HG03354 (cell line): ENCODE measurements at regions not wholly inside any gene's neighbourhood (a gene's known extent, or its start where the extent isn't known, plus 50 kb on each side); places are given as distances from the start of the nearest gene placed in this dataset.

Experiments used
- ATAC-seq: cut with Tn5 transposase; IDR thresholded peaks from one replicate; pipeline ENCODE4 v1.9.1; 2021; ENCODE audit warnings: mild to moderate bottlenecking; ENCODE audit not compliant: unreplicated experiment, poor library complexity, severe bottlenecking

DNA sequence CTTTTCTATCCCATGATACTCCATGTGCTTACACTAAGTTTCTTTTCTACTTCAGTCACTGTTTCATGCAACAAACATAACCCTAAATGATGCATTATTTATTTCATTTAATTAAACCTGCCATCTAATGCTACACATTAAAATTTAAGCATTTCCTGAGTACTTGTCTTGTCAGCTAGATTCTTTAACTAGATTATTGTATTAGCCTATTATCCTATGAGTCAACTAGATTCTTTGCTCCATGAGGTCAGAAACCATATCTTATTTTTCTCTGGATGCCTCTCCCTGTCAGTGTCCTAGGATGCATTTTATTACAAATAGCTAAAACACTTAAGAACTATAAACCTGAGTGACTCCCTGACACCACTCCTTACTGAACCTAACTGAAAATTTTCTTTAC lies 652.4 kb downstream of the SLC4A3 start:
- no peak for ATAC-seq

GRCh38 chr2:220280736-220281135 lies 653.3 kb downstream of the SLC4A3 start:
- no peak for ATAC-seq

GRCh38 chr2:220281771-220282170 lies 654.3 kb downstream of the SLC4A3 start:
- ATAC-seq, result no peak

DNA sequence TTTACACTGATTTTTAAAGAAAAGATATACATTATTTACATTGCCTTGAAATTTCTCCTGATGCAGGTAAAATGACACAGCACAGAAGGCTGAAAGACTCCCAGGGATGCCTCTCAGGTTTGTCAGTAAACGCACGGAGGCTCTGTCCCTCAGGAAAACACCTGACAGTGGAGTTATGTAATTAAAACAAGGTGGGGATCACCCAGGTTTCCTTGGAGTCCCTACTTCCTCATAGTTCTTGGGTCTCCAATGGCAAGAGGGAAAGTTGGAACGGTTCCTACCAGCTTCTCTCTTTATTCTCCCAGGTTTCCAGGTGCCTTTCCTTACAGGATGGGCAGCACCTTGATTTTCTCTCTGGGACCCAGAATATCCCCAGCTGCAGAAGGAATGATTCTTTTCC lies 654.8 kb downstream of the SLC4A3 start:
- ATAC-seq, result no peak

- ATAC-seq, result no peak
Observed at GRCh38 chr2:220293966-220294365, 666.5 kb downstream of the SLC4A3 start.

GRCh38 chr2:220296174-220296573 lies 668.7 kb downstream of the SLC4A3 start:
- no peak for ATAC-seq

DNA sequence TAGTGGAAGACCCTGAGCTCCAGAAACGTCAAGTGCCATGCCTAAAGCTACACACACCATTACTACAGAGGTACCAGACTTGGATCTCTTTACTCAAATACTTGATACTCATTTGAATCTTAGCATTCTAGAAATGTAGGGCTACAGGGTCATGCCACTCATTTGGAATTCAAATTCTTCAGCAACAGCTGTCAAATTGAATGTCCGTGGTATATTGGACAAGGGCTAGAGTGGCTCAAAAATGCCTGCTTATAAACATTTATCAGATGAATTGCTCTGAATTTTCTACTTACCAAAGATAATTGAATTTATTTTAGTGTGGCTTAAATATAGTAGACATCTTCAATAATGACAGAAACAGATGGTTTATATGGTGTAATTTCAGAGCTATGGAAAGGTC lies 669.7 kb downstream of the SLC4A3 start:
- no peak for ATAC-seq

- no peak for ATAC-seq
Observed at GRCh38 chr2:220300806-220301205, 673.4 kb downstream of the SLC4A3 start.

DNA sequence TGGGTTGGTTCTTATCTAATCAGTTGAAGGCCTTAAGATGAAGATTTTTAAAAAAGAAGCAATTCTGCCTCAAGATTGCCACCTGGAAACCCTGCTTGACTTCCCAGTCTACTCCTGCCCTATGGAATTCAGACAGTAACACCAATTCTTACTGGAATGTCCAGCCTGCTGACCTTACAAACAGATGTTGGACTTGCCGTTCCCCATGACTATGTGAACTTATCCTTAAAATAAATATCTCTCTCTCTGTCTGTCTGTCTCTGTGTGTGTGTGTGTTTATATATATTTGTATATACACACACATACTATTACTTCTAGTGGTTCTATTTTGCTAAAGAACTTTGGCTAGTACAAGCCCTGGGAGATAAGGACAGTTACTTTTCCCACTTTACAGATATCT lies 675.3 kb downstream of the SLC4A3 start:
- no peak for ATAC-seq

- ATAC-seq, result no peak
Observed at GRCh38 chr2:220309215-220309614, 681.8 kb downstream of the SLC4A3 start.

DNA sequence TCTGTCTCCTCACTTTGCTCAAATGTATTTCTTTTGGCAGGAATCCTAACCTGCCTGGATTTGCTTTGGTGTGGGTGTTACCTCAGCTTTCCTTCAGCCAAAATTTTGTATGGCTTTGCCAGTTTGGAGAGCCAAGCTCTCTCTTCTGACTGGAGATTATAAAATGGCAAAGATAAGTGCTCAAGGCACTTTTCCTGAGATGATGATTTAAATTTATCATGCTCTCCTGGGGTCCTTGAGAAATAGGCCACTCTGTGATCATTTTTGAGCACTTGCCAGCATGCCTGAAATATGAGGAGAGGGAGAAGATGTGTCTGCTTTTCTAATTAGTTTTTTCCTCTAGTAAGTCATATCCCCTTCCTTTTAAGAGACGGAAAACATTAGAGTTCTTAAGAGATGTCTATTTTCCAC lies 683.0 kb downstream of the SLC4A3 start:
- ATAC-seq, result no peak

DNA sequence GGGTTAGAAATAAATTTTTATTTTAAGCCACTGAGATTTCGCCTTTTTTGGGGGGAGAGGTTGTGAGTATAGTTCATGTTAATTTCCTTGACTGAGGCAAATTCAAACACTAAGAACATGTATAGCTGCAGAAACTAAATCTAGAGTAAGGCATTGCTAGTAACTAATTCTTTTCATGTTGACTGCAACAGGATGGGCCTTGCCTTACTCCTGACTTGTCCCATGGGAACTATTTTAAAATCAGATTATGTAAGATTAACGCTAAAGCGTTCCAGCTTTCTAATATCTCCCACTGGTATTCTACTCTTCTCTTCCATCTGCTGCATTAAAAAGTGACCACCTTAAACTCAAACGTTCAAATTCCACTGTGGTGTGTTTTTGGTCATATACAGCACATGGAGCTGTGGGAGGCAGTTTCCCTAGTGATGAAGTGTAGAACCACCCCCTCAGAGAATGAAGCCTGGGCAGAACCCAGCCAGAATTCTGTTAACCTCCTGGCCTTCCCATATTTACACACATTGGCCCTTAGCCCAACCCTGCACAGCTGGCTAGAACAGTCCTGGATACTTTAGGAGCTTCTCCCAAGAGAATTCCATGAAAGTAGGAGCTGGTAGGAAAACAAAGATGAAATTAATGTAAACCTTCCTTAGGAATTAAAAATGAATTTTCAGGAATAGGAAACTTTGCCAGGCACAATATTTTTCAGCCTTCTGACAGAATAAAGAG lies 687.8 kb downstream of the SLC4A3 start:
- no peak for ATAC-seq

DNA sequence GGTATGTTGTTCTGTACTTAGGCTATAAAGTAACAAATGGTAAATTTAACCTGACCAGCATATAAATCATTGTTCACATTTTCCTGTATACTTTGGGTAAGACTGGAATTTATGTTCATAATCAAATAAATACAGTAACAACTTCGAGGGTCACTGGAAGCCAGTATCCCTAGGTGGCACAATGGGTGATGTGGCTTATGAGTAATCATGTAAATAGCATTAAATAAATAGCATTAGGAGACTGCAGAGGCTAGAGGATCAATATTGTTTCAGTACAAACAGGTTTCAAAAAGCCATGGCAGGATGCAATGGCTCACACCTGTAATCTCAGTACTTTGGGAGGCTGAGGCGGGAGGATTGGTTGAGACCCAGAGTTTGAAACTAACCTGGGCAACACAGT lies 690.6 kb downstream of the SLC4A3 start:
- ATAC-seq, result no peak

DNA sequence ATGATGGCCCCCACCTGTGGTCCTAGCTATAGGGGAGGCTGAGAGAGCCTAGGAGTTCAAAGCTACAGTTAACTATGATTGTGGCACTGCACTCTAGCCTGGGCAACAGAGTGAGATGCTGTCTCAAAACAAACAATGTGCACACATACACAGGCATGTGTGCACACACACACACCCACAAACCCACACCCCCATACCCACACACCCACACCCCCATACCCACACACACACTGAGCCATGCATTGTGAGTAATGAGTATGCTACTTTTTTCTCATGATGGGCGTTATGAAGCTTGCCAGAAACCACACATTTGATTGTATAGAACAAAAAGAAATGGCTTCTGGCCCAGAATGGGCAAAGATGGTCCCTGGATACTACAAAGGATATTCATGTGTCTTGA lies 691.1 kb downstream of the SLC4A3 start:
- ATAC-seq, result no peak

DNA sequence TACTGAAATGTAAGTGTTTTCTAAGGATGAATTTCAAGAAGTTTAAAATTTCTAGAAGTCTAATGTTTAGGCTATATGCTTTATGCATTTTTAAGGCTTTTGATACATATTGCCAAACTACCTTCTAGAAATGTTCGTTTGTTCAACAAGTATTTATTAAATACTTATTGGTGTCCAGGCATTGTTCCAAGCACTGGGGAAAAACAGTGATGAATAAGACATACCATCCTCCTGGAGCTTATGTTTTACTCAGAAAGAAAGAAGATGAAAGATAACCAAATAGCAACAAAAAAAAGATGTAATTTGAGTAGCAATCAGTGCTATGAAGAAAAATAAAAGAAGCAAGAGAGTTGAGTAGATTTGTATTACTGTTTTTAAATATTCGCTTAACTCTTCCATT lies 692.9 kb downstream of the SLC4A3 start:
- ATAC-seq, result no peak

- ATAC-seq, result no peak
Observed at GRCh38 chr2:220332886-220333285, 705.5 kb downstream of the SLC4A3 start.

DNA sequence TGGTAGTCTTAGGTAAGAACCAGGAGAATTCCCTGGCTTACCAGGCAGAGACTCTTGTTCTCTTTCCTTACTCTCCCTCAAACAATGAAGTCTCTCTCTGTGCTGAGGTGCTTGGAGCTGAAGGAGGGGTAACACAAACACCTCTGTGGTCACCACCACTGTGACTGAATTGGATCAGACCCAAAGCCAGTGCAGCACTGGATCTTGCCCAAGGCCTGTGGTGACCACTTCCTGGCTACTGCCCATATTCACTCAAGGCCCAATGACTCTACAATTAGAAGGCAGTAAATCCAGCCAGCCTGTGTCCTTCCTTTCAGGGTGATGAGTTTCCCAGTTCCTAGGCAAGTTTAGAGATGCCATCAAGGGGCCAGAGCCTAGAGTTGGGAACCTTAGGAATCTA lies 706.8 kb downstream of the SLC4A3 start:
- ATAC-seq, result no peak

- ATAC-seq, result no peak
Observed at GRCh38 chr2:220334871-220335590, 707.6 kb downstream of the SLC4A3 start.

DNA sequence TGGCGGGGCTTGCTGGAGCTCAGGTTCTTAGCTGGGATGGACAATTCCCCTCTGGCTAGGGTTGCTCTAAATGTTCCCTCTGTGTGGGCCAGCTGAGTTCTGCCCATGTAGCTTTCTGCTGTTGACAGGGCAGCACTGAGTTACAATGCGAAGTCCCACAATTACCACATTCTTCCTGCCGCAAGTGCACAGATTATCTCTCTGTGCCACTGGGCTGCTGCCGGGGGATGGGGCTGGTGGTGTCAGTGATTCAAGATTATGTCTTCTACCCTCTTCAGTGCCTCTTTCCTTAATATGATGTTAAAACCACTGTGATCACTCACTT lies 708.1 kb downstream of the SLC4A3 start:
- no peak for ATAC-seq

GRCh38 chr2:220336771-220337170 lies 709.3 kb downstream of the SLC4A3 start:
- no peak for ATAC-seq

DNA sequence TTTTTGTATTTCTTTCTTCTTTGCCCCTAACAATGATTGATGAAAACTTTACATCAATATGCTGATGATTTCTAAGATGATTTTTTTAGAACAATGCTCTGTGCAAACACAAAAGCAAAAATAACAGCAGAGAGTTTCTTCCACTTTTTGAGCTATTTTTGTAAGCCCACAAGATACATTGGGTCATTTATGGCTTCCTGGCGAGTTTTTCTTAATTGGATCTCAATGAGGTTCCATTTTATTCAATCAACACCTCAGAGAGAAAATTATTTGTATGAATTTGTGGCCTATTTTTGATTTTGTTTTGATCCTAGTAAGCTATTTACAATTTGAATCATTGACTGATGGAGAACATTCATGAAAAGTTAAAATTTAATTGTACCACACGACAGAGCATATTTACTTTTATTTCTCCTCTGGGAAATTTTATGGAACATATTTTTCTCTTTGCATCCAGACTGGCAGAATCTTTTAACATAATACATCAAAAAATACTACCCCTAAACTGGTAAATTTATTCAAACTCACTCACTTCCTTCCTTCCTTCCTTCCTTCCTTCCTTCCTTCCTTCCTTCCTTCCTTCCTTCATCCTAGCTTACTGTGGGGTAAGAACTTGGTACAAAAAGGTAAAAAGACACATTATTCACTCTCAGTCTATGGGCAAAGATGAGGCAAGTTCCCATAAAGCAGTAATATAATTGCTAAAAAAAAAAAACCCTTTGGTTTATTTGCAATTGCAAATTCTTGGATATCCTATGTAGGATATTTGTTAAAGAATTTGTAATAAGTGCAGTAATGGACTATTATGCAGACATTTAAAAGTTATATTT lies 710.4 kb downstream of the SLC4A3 start:
- no peak for ATAC-seq
